ENCODE measurements at regions not wholly inside any gene's neighbourhood (a gene's known extent, or its start where the extent isn't known, plus 50 kb on each side); places are given as distances from the start of the nearest gene placed in this dataset.
A peak's percentile ranks its signal among the peaks of the same experiment; 100 is the strongest.

DNA sequence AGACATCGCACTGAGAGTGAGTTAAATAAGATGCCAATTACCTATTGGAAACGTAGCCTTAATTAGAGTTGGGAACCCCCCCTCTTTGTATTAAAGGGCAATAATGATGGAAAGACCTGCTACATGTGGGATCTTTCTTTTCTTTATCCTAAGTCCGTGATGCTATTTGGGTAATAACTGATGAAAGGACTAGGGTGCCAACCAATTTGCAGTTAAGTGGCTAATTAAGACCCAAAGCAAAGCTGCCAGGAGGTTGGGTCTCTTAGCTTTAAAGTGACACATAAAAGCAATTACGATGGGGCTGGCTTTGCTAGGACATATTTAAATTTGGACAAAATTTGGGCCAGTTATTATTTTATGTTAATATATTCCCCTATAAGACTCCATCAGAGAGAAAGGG lies 728.8 kb downstream of the NR2F1-AS1 start:
- Mint-ChIP-seq H3K9me3 (no peaks in the 10 kb centered on the region), H3K27me3 (ENCODE audit: insufficient read depth, low read depth, poor library complexity) (no peaks in the 10 kb centered on the region), H3K4me3 (no peak overlapping the region), H3K4me1 (no peaks in the 10 kb centered on the region), H3K27ac (no peak overlapping the region), H3K36me3 (ENCODE audit: low read depth) (no peaks in the 10 kb centered on the region)
- no peaks in the 10 kb centered on the region for H4K20me1 ChIP-seq (replicated peaks; ENCODE audit: insufficient read depth)
- H3K4me1 ChIP-seq (ENCODE audit: insufficient read depth): no peaks in the 10 kb centered on the region
- no peak overlapping the region for H3K4me3 ChIP-seq
- H3K79me2 ChIP-seq (replicated peaks; ENCODE audit: insufficient read depth): no peaks in the 10 kb centered on the region
- ATAC-seq: no peak
- H3K36me3 ChIP-seq (ENCODE audit: insufficient read depth): no peaks in the 10 kb centered on the region
- H3F3A ChIP-seq (replicated peaks; ENCODE audit: low read depth): no peaks in the 10 kb centered on the region
- no peak overlapping the region for H2AFZ ChIP-seq
- H3K4me2 ChIP-seq: no peak overlapping the region
- no peak for DNase-seq (ENCODE audit: low spot score)
- no peak overlapping the region for H3K27ac ChIP-seq (ENCODE audit: low read depth)
- no peaks in the 10 kb centered on the region for H3K27me3 ChIP-seq (ENCODE audit: insufficient read depth)
- no peaks in the 10 kb centered on the region for H3K9me2 ChIP-seq (ENCODE audit: insufficient read depth)
- TF ChIP-seq EZH2 (IDR thresholded peaks at IDR 0.05; ENCODE audit: low read depth, unreplicated experiment): no peak

DNA sequence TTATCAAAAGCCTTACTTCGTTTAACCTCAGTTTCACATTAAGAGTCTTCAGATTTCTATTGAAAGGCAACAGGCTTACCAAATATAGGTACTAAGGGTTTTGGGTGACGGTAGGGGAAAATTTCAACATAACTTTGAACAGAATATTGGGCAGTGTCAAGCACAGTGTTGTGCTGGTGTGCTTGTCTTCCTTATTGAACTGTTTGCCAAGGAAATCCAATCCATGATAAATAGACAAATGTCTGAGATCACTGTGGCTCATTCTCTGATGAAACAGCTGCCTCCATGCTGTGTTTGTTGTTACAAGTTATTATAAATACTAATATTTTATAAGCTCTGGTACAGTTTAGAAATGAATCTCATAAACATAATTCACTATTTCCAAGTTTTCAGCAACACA lies 730.1 kb downstream of the NR2F1-AS1 start:
- H3K4me3 Mint-ChIP-seq: no peak overlapping the region
- no peaks in the 10 kb centered on the region for H3K4me1 Mint-ChIP-seq
- Histone ChIP-seq H3K4me2 (no peak overlapping the region), H3K9me2 (ENCODE audit: insufficient read depth) (no peaks in the 10 kb centered on the region), H3K4me3 (no peak overlapping the region), H2AFZ (no peak overlapping the region), H3K4me1 (ENCODE audit: insufficient read depth) (no peaks in the 10 kb centered on the region), H4K20me1 (replicated peaks; ENCODE audit: insufficient read depth) (no peaks in the 10 kb centered on the region), H3K79me2 (replicated peaks; ENCODE audit: insufficient read depth) (no peaks in the 10 kb centered on the region), H3F3A (replicated peaks; ENCODE audit: low read depth) (no peaks in the 10 kb centered on the region), H3K36me3 (ENCODE audit: insufficient read depth) (no peaks in the 10 kb centered on the region), H3K27ac (ENCODE audit: low read depth) (no peak overlapping the region), H3K27me3 (ENCODE audit: insufficient read depth) (no peaks in the 10 kb centered on the region)
- H3K27ac Mint-ChIP-seq: no peak overlapping the region
- ATAC-seq: no peak
- no peaks in the 10 kb centered on the region for H3K27me3 Mint-ChIP-seq (ENCODE audit: insufficient read depth, low read depth, poor library complexity)
- H3K36me3 Mint-ChIP-seq (ENCODE audit: low read depth): no peaks in the 10 kb centered on the region
- no peaks in the 10 kb centered on the region for H3K9me3 Mint-ChIP-seq
- no peak for TF ChIP-seq ZNF114 (CRISPR knock-in tag; IDR thresholded peaks at IDR 0.05)
- no peak for TF ChIP-seq EZH2phosphoT487 (IDR thresholded peaks at IDR 0.05; ENCODE audit: unreplicated experiment)
- TF ChIP-seq EZH2 (IDR thresholded peaks at IDR 0.05; ENCODE audit: low read depth, unreplicated experiment): no peak
- TF ChIP-seq, protein P1, sequence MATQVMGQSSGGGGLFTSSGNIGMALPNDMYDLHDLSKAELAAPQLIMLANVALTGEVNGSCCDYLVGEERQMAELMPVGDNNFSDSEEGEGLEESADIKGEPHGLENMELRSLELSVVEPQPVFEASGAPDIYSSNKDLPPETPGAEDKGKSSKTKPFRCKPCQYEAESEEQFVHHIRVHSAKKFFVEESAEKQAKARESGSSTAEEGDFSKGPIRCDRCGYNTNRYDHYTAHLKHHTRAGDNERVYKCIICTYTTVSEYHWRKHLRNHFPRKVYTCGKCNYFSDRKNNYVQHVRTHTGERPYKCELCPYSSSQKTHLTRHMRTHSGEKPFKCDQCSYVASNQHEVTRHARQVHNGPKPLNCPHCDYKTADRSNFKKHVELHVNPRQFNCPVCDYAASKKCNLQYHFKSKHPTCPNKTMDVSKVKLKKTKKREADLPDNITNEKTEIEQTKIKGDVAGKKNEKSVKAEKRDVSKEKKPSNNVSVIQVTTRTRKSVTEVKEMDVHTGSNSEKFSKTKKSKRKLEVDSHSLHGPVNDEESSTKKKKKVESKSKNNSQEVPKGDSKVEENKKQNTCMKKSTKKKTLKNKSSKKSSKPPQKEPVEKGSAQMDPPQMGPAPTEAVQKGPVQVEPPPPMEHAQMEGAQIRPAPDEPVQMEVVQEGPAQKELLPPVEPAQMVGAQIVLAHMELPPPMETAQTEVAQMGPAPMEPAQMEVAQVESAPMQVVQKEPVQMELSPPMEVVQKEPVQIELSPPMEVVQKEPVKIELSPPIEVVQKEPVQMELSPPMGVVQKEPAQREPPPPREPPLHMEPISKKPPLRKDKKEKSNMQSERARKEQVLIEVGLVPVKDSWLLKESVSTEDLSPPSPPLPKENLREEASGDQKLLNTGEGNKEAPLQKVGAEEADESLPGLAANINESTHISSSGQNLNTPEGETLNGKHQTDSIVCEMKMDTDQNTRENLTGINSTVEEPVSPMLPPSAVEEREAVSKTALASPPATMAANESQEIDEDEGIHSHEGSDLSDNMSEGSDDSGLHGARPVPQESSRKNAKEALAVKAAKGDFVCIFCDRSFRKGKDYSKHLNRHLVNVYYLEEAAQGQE (IDR thresholded peaks at IDR 0.05; ENCODE audit: unreplicated experiment): no peak
- TF ChIP-seq, protein P2, sequence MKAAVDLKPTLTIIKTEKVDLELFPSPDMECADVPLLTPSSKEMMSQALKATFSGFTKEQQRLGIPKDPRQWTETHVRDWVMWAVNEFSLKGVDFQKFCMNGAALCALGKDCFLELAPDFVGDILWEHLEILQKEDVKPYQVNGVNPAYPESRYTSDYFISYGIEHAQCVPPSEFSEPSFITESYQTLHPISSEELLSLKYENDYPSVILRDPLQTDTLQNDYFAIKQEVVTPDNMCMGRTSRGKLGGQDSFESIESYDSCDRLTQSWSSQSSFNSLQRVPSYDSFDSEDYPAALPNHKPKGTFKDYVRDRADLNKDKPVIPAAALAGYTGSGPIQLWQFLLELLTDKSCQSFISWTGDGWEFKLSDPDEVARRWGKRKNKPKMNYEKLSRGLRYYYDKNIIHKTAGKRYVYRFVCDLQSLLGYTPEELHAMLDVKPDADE (IDR thresholded peaks at IDR 0.05): no peak
- no peak for DNase-seq (ENCODE audit: low spot score)

DNA sequence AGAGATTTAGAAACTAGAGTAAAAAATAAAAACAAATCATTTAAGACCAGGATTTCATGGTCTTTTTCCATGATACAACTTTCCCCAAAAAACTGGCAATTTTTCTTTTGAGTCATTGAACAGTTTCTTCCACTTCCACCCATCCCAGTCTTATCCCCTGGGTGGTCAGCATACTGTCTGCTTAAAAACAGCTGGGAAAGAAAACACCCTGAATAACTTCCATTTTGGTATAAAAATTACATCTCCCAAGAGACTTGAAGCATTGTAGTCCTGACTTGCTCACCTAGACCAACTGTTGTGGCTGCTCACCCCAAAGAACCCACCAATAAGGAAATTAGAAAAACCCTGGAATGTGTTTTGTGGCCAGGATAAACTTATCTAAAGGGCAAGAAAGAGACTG lies 731.3 kb downstream of the NR2F1-AS1 start:
- Histone ChIP-seq H3F3A (replicated peaks; ENCODE audit: low read depth) (no peaks in the 10 kb centered on the region), H3K27me3 (ENCODE audit: insufficient read depth) (no peaks in the 10 kb centered on the region), H4K20me1 (replicated peaks; ENCODE audit: insufficient read depth) (no peaks in the 10 kb centered on the region), H2AFZ (no peak overlapping the region), H3K9me2 (ENCODE audit: insufficient read depth) (no peaks in the 10 kb centered on the region), H3K27ac (ENCODE audit: low read depth) (no peak overlapping the region), H3K4me3 (no peak overlapping the region), H3K4me1 (ENCODE audit: insufficient read depth) (no peaks in the 10 kb centered on the region), H3K79me2 (replicated peaks; ENCODE audit: insufficient read depth) (no peaks in the 10 kb centered on the region), H3K4me2 (no peak overlapping the region), H3K36me3 (ENCODE audit: insufficient read depth) (no peaks in the 10 kb centered on the region)
- H3K27ac Mint-ChIP-seq: peak overlapping the region; percentile 36; the same call in 1 of the 2 replicates
- ATAC-seq (no peak), DNase-seq (ENCODE audit: low spot score) (no peak)
- H3K4me3 Mint-ChIP-seq: no peak overlapping the region
- no peak for TF ChIP-seq NANOG (IDR thresholded peaks at IDR 0.05; ENCODE audit: borderline replicate concordance)
- no peaks in the 10 kb centered on the region for H3K27me3 Mint-ChIP-seq (ENCODE audit: insufficient read depth, low read depth, poor library complexity)
- H3K36me3 Mint-ChIP-seq (ENCODE audit: low read depth): no peaks in the 10 kb centered on the region
- no peaks in the 10 kb centered on the region for H3K4me1 Mint-ChIP-seq
- no peaks in the 10 kb centered on the region for H3K9me3 Mint-ChIP-seq

All from GM23338 (cell line).